H1 (cell line): ENCODE measurements at regions not wholly inside any gene's neighbourhood (a gene's known extent, or its start where the extent isn't known, plus 50 kb on each side); places are given as distances from the start of the nearest gene placed in this dataset.

Experiments used
- CTCF ChIA-PET: fragments of 300-600 bp; sonication (Branson Sonifier 250); formaldehyde crosslinking; loops from one replicate; lab custom pipeline; 2021; ENCODE audit not compliant: partially characterized antibody; lab: Charles Lee
- POLR2A ChIA-PET: fragments of 300-600 bp; sonication (Branson Sonifier 250); formaldehyde crosslinking; loops from one replicate; lab custom pipeline; 2021; ENCODE audit warnings: inconsistent platforms; ENCODE audit not compliant: partially characterized antibody; lab: Charles Lee
- DNase-seq, 2 experiments: peaks; one replicate each; pipeline versions ENCODE4 v3.0.0 to v3.0.0-alpha.2; 2010 to 2022; ENCODE audit warnings: low spot score in 2 of 2, low read depth in 1 of 2, mixed read lengths in 1 of 2
- FAIRE-seq: peaks from 2 replicates; lab custom pipeline; 2011; peaks lifted over from hg19 to GRCh38; lab: Jason Lieb, UNC
- H2AFZ ChIP-seq: 2 replicates; pipeline ENCODE4 v1.8.1; 2012; ENCODE audit warnings: low read length, inconsistent platforms
- H2AK5ac ChIP-seq: 2 replicates; pipeline ENCODE4 v1.6.1; 2013; ENCODE audit warnings: low read depth, low read length
- H2BK120ac ChIP-seq: replicated peaks from 2 replicates; pipeline ENCODE3; 2013; ENCODE audit warnings: low read depth, low read length, inconsistent platforms
- H2BK12ac ChIP-seq: 2 replicates; pipeline ENCODE4 v1.6.1; 2013; ENCODE audit warnings: low read depth, low read length
- H2BK15ac ChIP-seq: 2 replicates; pipeline ENCODE4 v1.6.1; 2013; ENCODE audit warnings: low read length
- H2BK20ac ChIP-seq: 2 replicates; pipeline ENCODE4 v1.6.1; 2013; ENCODE audit warnings: low read length
- H2BK5ac ChIP-seq: 2 replicates; pipeline ENCODE4 v1.6.1; 2013; ENCODE audit warnings: low read depth, low read length
- H3K14ac ChIP-seq: 2 replicates; pipeline ENCODE4 v1.6.1; 2013; ENCODE audit warnings: inconsistent platforms; ENCODE audit not compliant: insufficient read length
- H3K18ac ChIP-seq: 2 replicates; pipeline ENCODE4 v1.6.1; 2013; ENCODE audit warnings: low read length; ENCODE audit errors: extremely low read depth
- H3K23ac ChIP-seq: 2 replicates; pipeline ENCODE4 v1.6.1; 2013; ENCODE audit warnings: inconsistent platforms; ENCODE audit not compliant: insufficient read length
- H3K23me2 ChIP-seq: 2 replicates; pipeline ENCODE4 v1.6.1; 2013; ENCODE audit warnings: low read depth, low read length
- H3K27ac ChIP-seq: 2 replicates; pipeline ENCODE4 v1.6.1; 2011; ENCODE audit warnings: low read depth, low read length, inconsistent platforms
- H3K27me3 ChIP-seq, 4 experiments: replicated peaks in 1 of 4; 1 replicate in 1 of 4; 2 replicates in 3 of 4; pipeline versions ENCODE4 v1.6.1 to v1.8.1; 2011 to 2013; ENCODE audit warnings: low read length in 3 of 4, mild to moderate bottlenecking in 3 of 4, inconsistent platforms in 2 of 4, mixed read lengths in 2 of 4, moderate library complexity in 1 of 4; ENCODE audit not compliant: control insufficient read depth in 3 of 4, insufficient read depth in 3 of 4; ENCODE audit errors: extremely low read depth in 1 of 4
- H3K36me3 ChIP-seq, 4 experiments: 2 replicates each; pipeline versions ENCODE4 v1.6.1 to v1.8.1; 2011 to 2013; ENCODE audit warnings: mild to moderate bottlenecking in 4 of 4, low read length in 3 of 4, moderate library complexity in 2 of 4, control low read depth in 1 of 4, inconsistent platforms in 1 of 4; ENCODE audit not compliant: insufficient read depth in 4 of 4, control insufficient read depth in 2 of 4
- H3K4ac ChIP-seq: replicated peaks from 2 replicates; pipeline ENCODE3; 2013; ENCODE audit warnings: low read length, low read depth, mixed read lengths, inconsistent platforms; ENCODE audit not compliant: insufficient read length
- H3K4me1 ChIP-seq, 4 experiments: replicated peaks in 1 of 4; 1 replicate in 1 of 4; 2 replicates in 3 of 4; pipeline versions ENCODE4 v1.6.1 to v1.8.1; 2011 to 2013; ENCODE audit warnings: low read length in 3 of 4, inconsistent platforms in 2 of 4, mixed read lengths in 1 of 4; ENCODE audit not compliant: insufficient read depth in 4 of 4, control insufficient read depth in 3 of 4
- H3K4me2 ChIP-seq, 2 experiments: 2 replicates each; pipeline versions ENCODE4 v1.6.1 to v1.8.1; 2011 to 2013; ENCODE audit warnings: low read depth in 2 of 2, low read length in 2 of 2, control low read depth in 1 of 2, inconsistent platforms in 1 of 2, mild to moderate bottlenecking in 1 of 2; ENCODE audit not compliant: insufficient read depth in 1 of 2
- H3K4me3 ChIP-seq, 4 experiments: fragments of 200-600, 300-600 bp in 1 of 4; sonication (generic), shearing (Covaris generic), sonication (Bioruptor Twin) in 1 of 4; 2 replicates each; pipeline versions ENCODE4 v1.5.1 to v1.8.1; 2011 to 2016; ENCODE audit warnings: low read length in 4 of 4, low read depth in 3 of 4, control low read depth in 2 of 4, inconsistent platforms in 2 of 4, mild to moderate bottlenecking in 2 of 4, mixed read lengths in 1 of 4, moderate library complexity in 1 of 4; ENCODE audit not compliant: insufficient read depth in 2 of 4; ENCODE audit errors: extremely low read depth in 1 of 4
- H3K56ac ChIP-seq: replicated peaks from 2 replicates; pipeline ENCODE3; 2013; ENCODE audit warnings: low read depth, mild to moderate bottlenecking, mixed read lengths, low read length, inconsistent platforms; ENCODE audit not compliant: insufficient read length
- H3K79me1 ChIP-seq: 2 replicates; pipeline ENCODE4 v1.6.1; 2013; ENCODE audit warnings: low read depth, low read length, control low read depth
- H3K79me2 ChIP-seq, 2 experiments: 2 replicates each; pipeline versions ENCODE4 v1.6.1 to v1.8.1; 2012 to 2013; ENCODE audit warnings: low read length in 2 of 2, mild to moderate bottlenecking in 2 of 2, inconsistent platforms in 1 of 2; ENCODE audit not compliant: insufficient read depth in 2 of 2, control insufficient read depth in 1 of 2
- H3K9ac ChIP-seq, 4 experiments: replicated peaks in 1 of 4; 1 replicate in 1 of 4; 2 replicates in 3 of 4; pipeline versions ENCODE4 v1.6.1 to v1.8.1; 2011 to 2013; ENCODE audit warnings: low read depth in 3 of 4, low read length in 3 of 4, control low read depth in 2 of 4, mild to moderate bottlenecking in 2 of 4, moderate library complexity in 2 of 4, inconsistent platforms in 1 of 4; ENCODE audit errors: extremely low read depth in 1 of 4
- H3K9me3 ChIP-seq, 2 experiments: 2 replicates each; pipeline versions ENCODE4 v1.6.1 to v1.8.1; 2012 to 2013; ENCODE audit warnings: mild to moderate bottlenecking in 2 of 2, moderate library complexity in 2 of 2, control low read depth in 1 of 2, inconsistent platforms in 1 of 2, low read depth in 1 of 2, low read length in 1 of 2, mixed read lengths in 1 of 2; ENCODE audit not compliant: insufficient read depth in 2 of 2
- H4K20me1 ChIP-seq, 2 experiments: replicated peaks in 1 of 2; 2 replicates each; pipeline versions ENCODE3 to v1.8.1; 2011 to 2013; ENCODE audit warnings: inconsistent platforms in 2 of 2, low read length in 2 of 2, mild to moderate bottlenecking in 1 of 2; ENCODE audit not compliant: insufficient read depth in 2 of 2, control insufficient read depth in 1 of 2
- H4K5ac ChIP-seq: 2 replicates; pipeline ENCODE4 v1.6.1; 2013; ENCODE audit warnings: low read length, low read depth, mixed read lengths, inconsistent platforms; ENCODE audit not compliant: insufficient read length
- H4K8ac ChIP-seq: 2 replicates; pipeline ENCODE4 v1.8.0; 2013; ENCODE audit warnings: mild to moderate bottlenecking, moderate library complexity, low read length, inconsistent platforms; ENCODE audit not compliant: insufficient read depth; ENCODE audit errors: extremely low read depth
- H4K91ac ChIP-seq: replicated peaks from 2 replicates; pipeline ENCODE3; 2013; ENCODE audit warnings: low read length, mixed read lengths, inconsistent platforms; ENCODE audit not compliant: insufficient read length
- CBX8 ChIP-seq: fragments of 300-800, 300-1000 bp; sonication (generic); IDR thresholded peaks from 2 replicates; pipeline ENCODE4 v1.7.1; 2016; ENCODE audit warnings: low read depth, low read length, borderline replicate concordance
- CEBPB ChIP-seq: IDR thresholded peaks from 2 replicates; pipeline ENCODE4 v1.6.1; 2012; ENCODE audit warnings: low read depth, low read length
- CHD1 ChIP-seq: IDR thresholded peaks from 2 replicates; pipeline ENCODE4 v1.6.1; 2012; ENCODE audit warnings: low read depth, low read length, improper control_type of control experiment
- CTCF ChIP-seq, 3 experiments: IDR thresholded peaks; 1 replicate in 2 of 3; 2 replicates in 1 of 3; pipeline versions ENCODE4 v1.5.1 to v1.6.1; 2011; ENCODE audit warnings: low read length in 3 of 3, mild to moderate bottlenecking in 3 of 3, inconsistent platforms in 2 of 3, low read depth in 1 of 3, moderate library complexity in 1 of 3; ENCODE audit not compliant: insufficient read depth in 1 of 3; ENCODE audit errors: control extremely low read depth in 1 of 3
- EZH2 ChIP-seq: fragments of 200-600 bp; sonication (generic); IDR thresholded peaks from 2 replicates; pipeline ENCODE4 v1.7.1; 2012; ENCODE audit warnings: low read depth, mild to moderate bottlenecking, moderate library complexity, low read length, inconsistent platforms; ENCODE audit not compliant: severe bottlenecking
- JUN ChIP-seq: IDR thresholded peaks from 2 replicates; pipeline ENCODE4 v1.6.1; 2011; ENCODE audit warnings: low read depth, mild to moderate bottlenecking, improper control_type of control experiment, low read length
- NRF1 ChIP-seq: IDR thresholded peaks from 2 replicates; pipeline ENCODE4 v1.6.1; 2011; ENCODE audit warnings: mild to moderate bottlenecking, low read depth, low read length, improper control_type of control experiment
- RAD21 ChIP-seq, 2 experiments: IDR thresholded peaks in 1 of 2; conservative IDR thresholded peaks in 1 of 2; 2 replicates each; pipeline ENCODE4 v1.6.1; 2011; ENCODE audit warnings: low read depth in 2 of 2, low read length in 2 of 2, improper control_type of control experiment in 1 of 2, inconsistent platforms in 1 of 2, mild to moderate bottlenecking in 1 of 2, moderate library complexity in 1 of 2
- SRF ChIP-seq: IDR thresholded peaks from 2 replicates; pipeline ENCODE4 v1.6.1; 2011; ENCODE audit warnings: mild to moderate bottlenecking, low read depth, low read length, moderate library complexity
- TAF7 ChIP-seq: optimal IDR thresholded peaks from 2 replicates; pipeline ENCODE3; 2011; ENCODE audit warnings: low read depth, mild to moderate bottlenecking, inconsistent platforms, low read length, moderate library complexity, borderline replicate concordance
- USF2 ChIP-seq: IDR thresholded peaks from 2 replicates; pipeline ENCODE4 v1.6.1; 2011; ENCODE audit warnings: low read length, improper control_type of control experiment
- WGBS, 2 experiments: shearing (Covaris generic) in 1 of 2; methylation state at CpG; one replicate each; pipeline versions ENCODE4 v1.1.6 to v1.1.7; 2013 to 2015; ENCODE audit warnings: low lambda C conversion rate in 2 of 2, mixed read lengths in 2 of 2, inconsistent platforms in 1 of 2, low coverage in 1 of 2, missing lambda C conversion rate in 1 of 2; ENCODE audit not compliant: insufficient replicate concordance in 2 of 2, insufficient coverage in 1 of 2, insufficient read length in 1 of 2; ENCODE audit errors: extremely low coverage in 1 of 2, missing lambda C conversion rate in 1 of 2; 5-methylcytosine and 5-hydroxymethylcytosine counted together

DNA sequence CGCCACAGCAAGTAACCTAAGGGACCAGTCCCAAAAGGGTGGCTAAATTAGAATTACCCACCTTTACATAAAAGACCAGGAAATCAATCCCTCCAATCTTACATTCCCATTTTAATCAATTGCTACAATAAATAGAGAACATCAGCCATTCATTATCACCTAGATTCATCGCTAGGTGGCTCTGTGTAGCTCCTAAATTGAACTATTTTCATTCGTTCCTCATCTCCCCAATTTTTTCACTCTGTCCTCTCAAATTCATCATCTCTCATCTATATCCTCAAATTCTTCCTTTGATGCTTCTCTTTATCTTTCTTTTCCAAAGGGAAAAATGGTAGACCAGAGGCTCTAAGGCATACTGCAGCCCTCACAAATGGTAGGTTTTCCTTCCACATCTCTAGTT lies 108.2 kb upstream of the TNC start:
- Histone ChIP-seq H2BK15ac (no peak overlapping the region), H3K27me3 (no peaks in the 10 kb centered on the region), H3K4me3 (no peak overlapping the region), H3K27ac (no peak overlapping the region), H2BK5ac (no peak overlapping the region), H4K8ac (no peak overlapping the region), H2AK5ac (0 out of 2 replicates have a peak overlapping the region, but pooled peaks have one; percentile 45), H3K23me2 (no peaks in the 10 kb centered on the region), H3K56ac (no peak overlapping the region), H3K36me3 (no peaks in the 10 kb centered on the region), H3K4me2 (no peak overlapping the region), H3K79me1 (no peaks in the 10 kb centered on the region), H4K91ac (no peak overlapping the region), H3K14ac (no peak overlapping the region), H4K5ac (no peak overlapping the region), H2BK20ac (no peak overlapping the region), H3K9ac (no peak overlapping the region), H3K79me2 (no peaks in the 10 kb centered on the region), H2BK120ac (no peak overlapping the region), H3K9me3 (no peaks in the 10 kb centered on the region), H3K4ac (no peak overlapping the region), H2BK12ac (no peak overlapping the region), H4K20me1 (no peaks in the 10 kb centered on the region), H3K4me1 (no peaks in the 10 kb centered on the region), H3K23ac (no peak overlapping the region), H2AFZ (no peak overlapping the region), H3K18ac (no peak overlapping the region)
- ChIA-PET POLR2A (no interaction called here), CTCF (interaction anchor here (0.8 to 1.9 kb wide), 6 partner anchors 9 to 565 kb away, joined by 3 to 7 read pairs (median 3); no protein-coding TSS in a partner anchor)
- FAIRE-seq (peak; percentile 24), DNase-seq (no peak)
- WGBS, 2 experiments = 54 to 100% methylated on average over 1 to 3 of the region's 3 CpGs
- no peak for TF ChIP-seq CBX8
- no peak for TF ChIP-seq CHD1
- peak; percentile 44 to 45 for TF ChIP-seq RAD21 (IDR thresholded peaks at IDR 0.05 in 1 of 2, conservative IDR thresholded peaks at IDR 0.05 in 1 of 2; ENCODE audit: low read depth in 2 of 2, low read length in 2 of 2)
- no peak for TF ChIP-seq JUN
- TF ChIP-seq SRF = no peak
- TF ChIP-seq CEBPB = no peak
- no peak for TF ChIP-seq EZH2
- peak in 1 of 3 experiments; percentile 25; a peak in 1 of 4 replicates for TF ChIP-seq CTCF (IDR thresholded peaks at IDR 0.05; ENCODE audit: control extremely low read depth in 1 of 3, insufficient read depth in 1 of 3, low read depth in 1 of 3, low read length in 3 of 3)
- TF ChIP-seq TAF7 = no peak
- no peak for TF ChIP-seq USF2
- no peak for TF ChIP-seq NRF1
